HG03469 (cell line): ENCODE measurements at regions not wholly inside any gene's neighbourhood (a gene's known extent, or its start where the extent isn't known, plus 50 kb on each side); places are given as distances from the start of the nearest gene placed in this dataset.

ENCODE experiments used
- ATAC-seq: cut with Tn5 transposase; IDR thresholded peaks from one replicate; pipeline ENCODE4 v1.9.1; 2021; ENCODE audit warnings: mild to moderate bottlenecking, moderate library complexity, moderate number of reproducible peaks; ENCODE audit not compliant: unreplicated experiment

GRCh38 chr2:12226653-12227052 is 480.2 kb downstream of the LPIN1 start:
- no peak for ATAC-seq

GRCh38 chr2:12227941-12228608 is 481.6 kb downstream of the LPIN1 start:
- no peak for ATAC-seq

GRCh38 chr2:12231288-12231687 is 484.9 kb downstream of the LPIN1 start:
- ATAC-seq, result no peak

GRCh38 chr2:12232876-12233275 is 483.9 kb upstream of the TRIB2 start:
- no peak for ATAC-seq

- ATAC-seq, result no peak
Measured at GRCh38 chr2:12236136-12236844, 480.4 kb upstream of the TRIB2 start.

GRCh38 chr2:12240206-12240605 is 476.5 kb upstream of the TRIB2 start:
- no peak for ATAC-seq

- no peak for ATAC-seq
Measured at GRCh38 chr2:12243381-12243780, 473.4 kb upstream of the TRIB2 start.

DNA sequence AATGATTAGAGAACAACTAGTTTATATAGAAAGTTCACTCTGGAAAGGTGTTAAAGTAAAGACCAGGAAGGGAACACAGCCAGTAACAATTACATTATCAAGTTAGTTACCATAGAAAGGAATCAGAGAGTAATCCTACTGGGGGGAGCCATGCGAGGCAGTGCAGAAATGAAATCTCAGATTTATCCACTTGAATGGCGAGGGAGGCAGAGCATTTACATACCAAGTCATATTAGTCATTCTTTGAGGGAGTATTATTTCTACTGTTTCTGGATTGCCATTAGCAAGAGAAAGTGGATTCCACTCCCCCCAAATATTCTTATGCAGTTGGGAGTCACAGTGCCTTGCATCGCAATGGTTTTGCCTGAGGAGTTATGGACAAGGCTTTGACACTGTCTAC is 472.7 kb upstream of the TRIB2 start:
- ATAC-seq, result no peak

GRCh38 chr2:12251121-12251520 is 465.6 kb upstream of the TRIB2 start:
- ATAC-seq, result no peak

DNA sequence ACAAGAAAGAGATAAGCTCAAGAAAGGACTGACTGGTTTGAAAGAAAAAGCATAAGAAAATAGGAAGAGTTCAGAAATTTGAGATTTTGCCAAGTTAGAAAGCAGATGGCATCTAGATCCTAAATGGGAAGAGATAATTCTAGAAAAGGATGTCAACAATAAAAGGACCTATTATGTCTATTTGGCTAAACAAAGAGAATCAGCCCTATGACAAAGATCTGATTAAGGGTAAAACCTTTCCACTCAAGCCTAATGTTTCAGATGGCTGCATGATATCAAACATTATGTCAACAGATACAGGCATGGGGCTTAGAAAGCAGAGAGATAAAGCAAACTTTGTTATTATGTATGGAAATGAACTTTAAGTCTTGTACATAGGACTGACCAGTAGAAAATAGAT is 465.0 kb upstream of the TRIB2 start:
- no peak for ATAC-seq

- no peak for ATAC-seq
Measured at GRCh38 chr2:12253167-12253778, 463.5 kb upstream of the TRIB2 start.

GRCh38 chr2:12254280-12254860 is 462.4 kb upstream of the TRIB2 start:
- no peak for ATAC-seq

DNA sequence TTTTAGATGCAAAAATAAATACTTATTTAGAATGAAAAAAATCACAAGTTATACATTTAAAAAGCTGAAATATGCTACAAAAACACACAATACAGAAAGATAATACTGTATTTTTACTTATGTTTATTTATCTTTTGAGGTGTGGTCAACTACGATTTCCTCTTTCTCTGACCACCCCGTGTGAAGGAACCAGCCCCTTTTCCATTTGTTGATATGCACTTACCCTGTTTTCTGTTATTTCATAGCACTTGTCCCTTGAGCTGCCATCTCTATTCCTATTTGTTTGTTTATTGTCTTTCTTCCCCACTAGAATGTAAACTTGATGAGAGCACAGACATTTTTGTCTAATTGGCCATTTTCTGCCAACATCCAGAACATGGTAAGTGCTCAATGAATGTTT is 460.5 kb upstream of the TRIB2 start:
- no peak for ATAC-seq

GRCh38 chr2:12257476-12257875 is 459.3 kb upstream of the TRIB2 start:
- no peak for ATAC-seq

DNA sequence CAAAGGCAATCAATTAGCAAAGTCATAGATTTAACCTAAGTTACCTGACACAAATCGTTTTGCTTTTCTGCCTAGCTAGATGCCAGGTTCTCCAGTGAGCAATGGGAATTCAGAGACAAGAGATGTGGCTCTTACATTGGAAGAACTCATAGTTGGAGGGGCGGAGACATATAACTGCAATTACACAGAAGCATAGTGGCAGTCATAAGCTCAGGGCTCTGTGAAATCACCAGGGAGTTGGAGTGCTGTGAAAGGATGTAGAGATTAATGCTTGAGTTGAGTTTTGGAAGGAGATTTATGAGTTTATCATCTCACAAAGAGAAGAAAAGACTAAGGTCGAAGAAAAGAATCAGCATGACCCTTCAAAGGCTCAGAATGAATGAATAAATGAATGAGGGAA is 457.2 kb upstream of the TRIB2 start:
- no peak for ATAC-seq

DNA sequence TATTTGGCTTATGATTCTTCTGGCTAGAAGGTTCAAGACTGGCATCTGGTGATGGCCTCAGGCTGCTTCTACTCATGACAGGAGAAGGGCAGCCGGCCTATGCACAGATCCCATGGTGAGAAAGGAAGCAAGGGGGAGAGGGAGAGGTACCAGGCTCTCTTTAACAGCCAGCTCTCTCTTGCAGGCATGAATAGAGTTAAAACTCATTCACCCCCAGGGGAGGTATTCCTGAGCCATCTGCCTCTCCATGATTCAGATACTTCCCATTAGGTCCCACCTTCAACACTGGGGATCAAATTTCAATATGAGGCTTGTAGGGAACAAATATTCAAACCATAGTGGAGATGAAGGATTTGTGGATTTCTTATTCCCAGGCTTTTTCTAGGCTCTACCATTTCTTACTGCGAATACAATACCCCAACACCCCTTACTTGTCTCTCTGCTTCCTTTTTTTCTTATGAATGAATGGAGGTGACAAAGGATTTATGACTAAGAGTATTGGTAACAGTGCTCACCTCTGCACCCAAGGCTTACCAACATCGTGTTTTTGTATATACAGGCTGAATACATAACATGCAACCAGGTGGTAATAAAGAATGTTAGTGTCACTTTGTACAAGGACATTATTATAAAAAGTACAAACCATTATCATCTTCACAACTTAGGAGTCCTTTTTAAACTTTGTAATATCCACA is 454.6 kb upstream of the TRIB2 start:
- ATAC-seq, result no peak

DNA sequence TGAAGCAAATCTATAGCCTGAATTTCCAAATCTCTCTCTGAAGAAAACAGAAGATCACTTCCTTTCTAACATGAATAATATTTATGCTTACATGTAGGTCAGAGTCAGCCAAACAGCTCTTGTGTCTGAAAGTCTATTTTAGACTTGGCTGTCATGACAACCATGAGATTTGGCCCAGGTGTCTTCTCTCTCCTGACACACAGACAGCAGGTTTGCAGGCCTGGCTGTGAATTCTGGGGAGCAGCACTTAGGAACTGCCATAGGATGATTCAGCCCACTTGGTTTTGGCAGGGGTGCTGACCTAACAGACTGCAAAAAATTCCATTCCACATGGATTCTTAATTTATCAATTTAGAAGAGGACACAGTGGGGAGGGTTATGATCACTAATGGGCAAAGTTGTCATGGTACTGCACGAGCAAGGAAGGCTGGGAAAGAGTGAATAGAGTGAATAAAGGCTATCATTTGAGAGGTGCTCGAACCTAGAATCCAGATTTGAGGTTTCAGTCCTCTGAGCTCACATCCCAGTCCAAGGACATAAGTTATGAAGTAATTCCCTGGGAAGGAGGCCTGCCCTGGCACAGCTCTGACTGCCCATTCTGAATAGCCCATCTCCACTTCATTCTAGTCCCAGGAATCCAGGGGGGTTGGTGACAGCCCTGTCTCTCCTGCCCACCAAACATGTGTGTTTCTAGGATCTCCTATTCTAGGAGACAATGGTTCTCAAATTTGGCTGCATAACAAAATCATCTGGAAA is 453.9 kb upstream of the TRIB2 start:
- ATAC-seq, result peak; percentile 51

DNA sequence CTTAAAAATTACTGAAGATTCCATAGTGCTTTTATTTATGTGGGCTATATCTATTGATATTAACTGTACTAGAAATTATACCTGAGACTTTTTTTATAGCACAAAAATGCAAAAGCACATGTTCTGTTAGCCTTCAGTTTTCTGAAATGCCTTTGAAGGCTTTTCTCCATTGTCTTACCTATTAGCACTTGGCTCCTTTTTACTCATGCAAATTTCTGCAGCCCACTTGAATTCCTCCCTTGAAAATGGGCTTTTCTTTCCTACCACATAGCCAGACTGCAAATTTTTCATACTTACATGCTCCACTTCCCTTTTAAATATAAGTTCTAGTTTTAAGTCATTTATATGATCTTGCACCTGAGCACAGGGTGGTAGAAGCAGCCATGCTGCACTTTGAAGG is 453.0 kb upstream of the TRIB2 start:
- no peak for ATAC-seq

DNA sequence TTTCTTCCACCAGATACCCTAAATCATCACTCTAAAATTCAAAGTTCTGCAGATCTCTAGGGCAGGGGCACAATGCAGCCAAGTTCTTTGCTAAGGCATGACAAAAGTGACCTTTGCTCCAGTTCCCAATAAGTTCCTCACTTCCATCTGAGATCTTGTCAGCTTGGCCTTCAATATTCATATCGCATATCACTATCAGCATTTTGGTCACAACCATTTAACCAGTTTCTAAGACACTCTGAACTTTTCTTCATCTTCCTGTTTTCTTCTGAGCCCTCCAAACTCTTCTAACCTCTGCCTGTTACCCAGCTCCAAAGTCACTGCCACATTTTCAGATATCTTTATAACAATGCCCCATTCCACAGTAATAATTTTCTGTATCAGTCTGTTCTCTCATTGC is 452.6 kb upstream of the TRIB2 start:
- ATAC-seq, result no peak

GRCh38 chr2:12265646-12266045 is 451.1 kb upstream of the TRIB2 start:
- no peak for ATAC-seq

GRCh38 chr2:12267042-12267441 is 449.7 kb upstream of the TRIB2 start:
- ATAC-seq, result no peak
